ENCODE measurements at regions not wholly inside any gene's neighbourhood (a gene's known extent, or its start where the extent isn't known, plus 50 kb on each side); places are given as distances from the start of the nearest gene placed in this dataset.

DNA sequence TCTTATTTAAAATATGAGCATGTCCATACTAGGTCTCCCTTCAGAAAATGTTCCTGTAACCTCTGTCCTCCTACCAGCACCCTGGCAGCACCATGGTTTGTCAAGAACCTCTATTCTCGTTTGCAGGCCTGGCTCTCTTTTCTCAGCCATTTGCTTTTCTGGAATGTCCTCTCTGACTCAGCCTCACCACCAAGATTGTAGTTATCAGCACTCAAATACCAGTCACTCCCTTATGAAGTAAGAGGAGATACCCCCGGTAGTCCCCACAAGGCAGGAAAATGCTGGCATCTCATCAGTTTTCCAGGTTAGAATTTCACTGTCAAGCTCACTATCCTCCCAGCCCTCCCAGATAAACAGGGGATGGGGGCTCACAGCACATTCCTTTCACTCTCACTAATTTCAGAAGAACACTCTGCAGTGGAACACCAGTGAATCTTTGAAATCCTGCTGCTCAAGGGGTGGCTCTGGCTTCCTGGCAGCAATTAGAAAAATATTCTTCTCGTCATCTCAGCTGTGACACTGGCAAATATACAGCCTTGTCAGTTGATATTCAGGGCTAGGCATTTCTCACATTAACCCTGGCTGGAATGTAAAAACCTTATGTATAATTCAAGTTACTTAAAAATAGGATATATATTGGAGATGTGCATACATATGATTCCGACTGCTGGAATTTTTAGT lies 129.2 kb downstream of the TBX18 start:
- Histone ChIP-seq H3K4me1 (ENCODE audit: insufficient read depth, low read length) (no peaks in the 10 kb centered on the region), H3K4me2 (ENCODE audit: low read depth, low read length) (no peak overlapping the region), H4K20me1 (ENCODE audit: insufficient read depth, low read length) (no peaks in the 10 kb centered on the region), H3K27ac (ENCODE audit: extremely low read length, insufficient read depth, low read length) (no peak overlapping the region), H3K9me3 (ENCODE audit: low read length) (no peaks in the 10 kb centered on the region), H3K4me3 (replicated peaks in 1 of 3; ENCODE audit: insufficient read depth in 1 of 3, low read depth in 2 of 3, low read length in 3 of 3) (no peak overlapping the region), H3K9ac (ENCODE audit: insufficient read depth, low read depth, low read length) (no peak overlapping the region), H3K27me3 (ENCODE audit: control insufficient read depth in 1 of 2, insufficient read depth in 2 of 2, low read length in 2 of 2) (no peaks in the 10 kb centered on the region), H3K79me2 (ENCODE audit: insufficient read depth, low read length) (no peaks in the 10 kb centered on the region), H2AFZ (ENCODE audit: low read length) (no peak overlapping the region), H3K36me3 (replicated peaks in 1 of 2; ENCODE audit: control insufficient read depth in 1 of 2, insufficient read depth in 2 of 2, low read length in 2 of 2) (no peaks in the 10 kb centered on the region)
- DNase-seq (ENCODE audit: low spot score) = no peak
- TF ChIP-seq FLYWCH1 (CRISPR knock-in tag; IDR thresholded peaks at IDR 0.05) (no peak), ZNF761 (CRISPR knock-in tag; conservative IDR thresholded peaks at IDR 0.05) (no peak), GPN1 (CRISPR knock-in tag; IDR thresholded peaks at IDR 0.05; ENCODE audit: borderline replicate concordance) (no peak), NKX3-1 (CRISPR knock-in tag; IDR thresholded peaks at IDR 0.05) (no peak), NFIB (CRISPR knock-in tag; IDR thresholded peaks at IDR 0.05; ENCODE audit: borderline replicate concordance) (no peak), ZNF674 (CRISPR knock-in tag; IDR thresholded peaks at IDR 0.05; ENCODE audit: low read depth) (no peak), ZNF547 (CRISPR knock-in tag; IDR thresholded peaks at IDR 0.05) (no peak), PPARG (CRISPR knock-in tag; conservative IDR thresholded peaks at IDR 0.05) (no peak)
- TF ChIP-seq, protein P1, sequence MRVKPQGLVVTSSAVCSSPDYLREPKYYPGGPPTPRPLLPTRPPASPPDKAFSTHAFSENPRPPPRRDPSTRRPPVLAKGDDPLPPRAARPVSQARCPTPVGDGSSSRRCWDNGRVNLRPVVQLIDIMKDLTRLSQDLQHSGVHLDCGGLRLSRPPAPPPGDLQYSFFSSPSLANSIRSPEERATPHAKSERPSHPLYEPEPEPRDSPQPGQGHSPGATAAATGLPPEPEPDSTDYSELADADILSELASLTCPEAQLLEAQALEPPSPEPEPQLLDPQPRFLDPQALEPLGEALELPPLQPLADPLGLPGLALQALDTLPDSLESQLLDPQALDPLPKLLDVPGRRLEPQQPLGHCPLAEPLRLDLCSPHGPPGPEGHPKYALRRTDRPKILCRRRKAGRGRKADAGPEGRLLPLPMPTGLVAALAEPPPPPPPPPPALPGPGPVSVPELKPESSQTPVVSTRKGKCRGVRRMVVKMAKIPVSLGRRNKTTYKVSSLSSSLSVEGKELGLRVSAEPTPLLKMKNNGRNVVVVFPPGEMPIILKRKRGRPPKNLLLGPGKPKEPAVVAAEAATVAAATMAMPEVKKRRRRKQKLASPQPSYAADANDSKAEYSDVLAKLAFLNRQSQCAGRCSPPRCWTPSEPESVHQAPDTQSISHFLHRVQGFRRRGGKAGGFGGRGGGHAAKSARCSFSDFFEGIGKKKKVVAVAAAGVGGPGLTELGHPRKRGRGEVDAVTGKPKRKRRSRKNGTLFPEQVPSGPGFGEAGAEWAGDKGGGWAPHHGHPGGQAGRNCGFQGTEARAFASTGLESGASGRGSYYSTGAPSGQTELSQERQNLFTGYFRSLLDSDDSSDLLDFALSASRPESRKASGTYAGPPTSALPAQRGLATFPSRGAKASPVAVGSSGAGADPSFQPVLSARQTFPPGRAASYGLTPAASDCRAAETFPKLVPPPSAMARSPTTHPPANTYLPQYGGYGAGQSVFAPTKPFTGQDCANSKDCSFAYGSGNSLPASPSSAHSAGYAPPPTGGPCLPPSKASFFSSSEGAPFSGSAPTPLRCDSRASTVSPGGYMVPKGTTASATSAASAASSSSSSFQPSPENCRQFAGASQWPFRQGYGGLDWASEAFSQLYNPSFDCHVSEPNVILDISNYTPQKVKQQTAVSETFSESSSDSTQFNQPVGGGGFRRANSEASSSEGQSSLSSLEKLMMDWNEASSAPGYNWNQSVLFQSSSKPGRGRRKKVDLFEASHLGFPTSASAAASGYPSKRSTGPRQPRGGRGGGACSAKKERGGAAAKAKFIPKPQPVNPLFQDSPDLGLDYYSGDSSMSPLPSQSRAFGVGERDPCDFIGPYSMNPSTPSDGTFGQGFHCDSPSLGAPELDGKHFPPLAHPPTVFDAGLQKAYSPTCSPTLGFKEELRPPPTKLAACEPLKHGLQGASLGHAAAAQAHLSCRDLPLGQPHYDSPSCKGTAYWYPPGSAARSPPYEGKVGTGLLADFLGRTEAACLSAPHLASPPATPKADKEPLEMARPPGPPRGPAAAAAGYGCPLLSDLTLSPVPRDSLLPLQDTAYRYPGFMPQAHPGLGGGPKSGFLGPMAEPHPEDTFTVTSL (CRISPR knock-in tag; IDR thresholded peaks at IDR 0.05; ENCODE audit: borderline replicate concordance) = no peak
- TF ChIP-seq, protein P2, sequence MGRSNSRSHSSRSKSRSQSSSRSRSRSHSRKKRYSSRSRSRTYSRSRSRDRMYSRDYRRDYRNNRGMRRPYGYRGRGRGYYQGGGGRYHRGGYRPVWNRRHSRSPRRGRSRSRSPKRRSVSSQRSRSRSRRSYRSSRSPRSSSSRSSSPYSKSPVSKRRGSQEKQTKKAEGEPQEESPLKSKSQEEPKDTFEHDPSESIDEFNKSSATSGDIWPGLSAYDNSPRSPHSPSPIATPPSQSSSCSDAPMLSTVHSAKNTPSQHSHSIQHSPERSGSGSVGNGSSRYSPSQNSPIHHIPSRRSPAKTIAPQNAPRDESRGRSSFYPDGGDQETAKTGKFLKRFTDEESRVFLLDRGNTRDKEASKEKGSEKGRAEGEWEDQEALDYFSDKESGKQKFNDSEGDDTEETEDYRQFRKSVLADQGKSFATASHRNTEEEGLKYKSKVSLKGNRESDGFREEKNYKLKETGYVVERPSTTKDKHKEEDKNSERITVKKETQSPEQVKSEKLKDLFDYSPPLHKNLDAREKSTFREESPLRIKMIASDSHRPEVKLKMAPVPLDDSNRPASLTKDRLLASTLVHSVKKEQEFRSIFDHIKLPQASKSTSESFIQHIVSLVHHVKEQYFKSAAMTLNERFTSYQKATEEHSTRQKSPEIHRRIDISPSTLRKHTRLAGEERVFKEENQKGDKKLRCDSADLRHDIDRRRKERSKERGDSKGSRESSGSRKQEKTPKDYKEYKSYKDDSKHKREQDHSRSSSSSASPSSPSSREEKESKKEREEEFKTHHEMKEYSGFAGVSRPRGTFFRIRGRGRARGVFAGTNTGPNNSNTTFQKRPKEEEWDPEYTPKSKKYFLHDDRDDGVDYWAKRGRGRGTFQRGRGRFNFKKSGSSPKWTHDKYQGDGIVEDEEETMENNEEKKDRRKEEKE (IDR thresholded peaks at IDR 0.05) = no peak
- 0% methylated on average over 4 of the region's 4 CpGs for WGBS (ENCODE audit: low lambda C conversion rate)
- FAIRE-seq = no peak
- ChIA-PET CTCF (ENCODE audit: low intra/inter-chr PET ratio, low total read pairs) (no interaction called here), POLR2A (no interaction called here)
- in situ Hi-C loops (cut with HindIII; ENCODE audit: extremely low pct_ligation_motif_present, low pct_unique_long_range_greater_than_20kb) = no loop called here
- intact Hi-C loops (cut with micrococcal nuclease; ENCODE audit: unreplicated experiment) = no loop called here
- BruUV-seq (replicated peaks) = no TSS peak
- no peak for ATAC-seq
